Muscle layer of duodenum (tissue), 2 donors: ENCODE measurements at regions not wholly inside any gene's neighbourhood (a gene's known extent, or its start where the extent isn't known, plus 50 kb on each side); places are given as distances from the start of the nearest gene placed in this dataset.
"Not testable (repeated sequence)": the region's sequence is repeated elsewhere in the genome, so short reads cannot be mapped to it uniquely, and the experiment has no call there.

Experiments
- H3K27ac ChIP-seq: one replicate; pipeline ENCODE4 v1.7.0; 2013; ENCODE audit warnings: mild to moderate bottlenecking, low read length
- H3K27me3 ChIP-seq: one replicate; pipeline ENCODE4 v1.7.0; 2013; ENCODE audit warnings: low read depth, mild to moderate bottlenecking, control low read depth, low read length
- H3K36me3 ChIP-seq, 2 donors: one replicate each; pipeline ENCODE4 v1.7.0; 2013; ENCODE audit warnings: low read length in 2 of 2, control low read depth in 1 of 2, mild to moderate bottlenecking in 1 of 2; ENCODE audit not compliant: insufficient read depth in 2 of 2, control insufficient read depth in 1 of 2
- H3K4me1 ChIP-seq, 2 donors: one replicate each; pipeline ENCODE4 v1.7.0; 2013; ENCODE audit warnings: low read length in 2 of 2, mild to moderate bottlenecking in 2 of 2, control low read depth in 1 of 2, moderate library complexity in 1 of 2; ENCODE audit not compliant: insufficient read depth in 2 of 2, control insufficient read depth in 1 of 2
- H3K4me3 ChIP-seq, 2 donors: one replicate each; pipeline ENCODE4 v1.7.0; 2013; ENCODE audit warnings: low read length in 2 of 2, low read depth in 1 of 2, mild to moderate bottlenecking in 1 of 2
- H3K9me3 ChIP-seq, 2 donors: one replicate each; pipeline ENCODE4 v1.7.0; 2013; ENCODE audit warnings: low read length in 2 of 2, control low read depth in 1 of 2, mild to moderate bottlenecking in 1 of 2; ENCODE audit not compliant: control insufficient read depth in 1 of 2
- donor health status: healthy.

DNA sequence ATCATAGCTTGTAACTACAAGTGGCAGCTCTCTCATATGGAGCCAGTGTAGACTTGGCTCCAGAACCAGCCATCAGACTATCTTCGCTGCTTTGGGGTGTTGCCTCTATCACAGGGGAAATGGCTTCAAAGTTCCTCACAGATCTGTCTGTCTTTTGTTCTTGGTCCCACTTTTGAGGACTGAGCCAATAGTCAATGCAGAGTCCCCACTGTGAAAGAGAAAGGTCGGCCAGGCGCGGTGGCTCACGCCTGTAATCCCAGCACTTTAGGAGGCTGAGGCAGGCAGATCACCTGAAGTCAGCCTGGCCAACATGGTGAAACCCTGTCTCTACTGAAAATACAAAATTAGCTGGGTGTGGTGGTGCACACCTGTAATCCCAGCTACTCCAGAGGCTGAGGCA is 86.9 kb upstream of the FZD7 start:
- not testable (repeated sequence) for H3K27ac ChIP-seq, H3K4me1 ChIP-seq, H3K27me3 ChIP-seq, H3K9me3 ChIP-seq, H3K4me3 ChIP-seq, H3K36me3 ChIP-seq

- no peaks in the 10 kb centered on the region for H3K36me3 ChIP-seq
- no peaks in the 10 kb centered on the region for H3K27me3 ChIP-seq
- no peak overlapping the region for H3K27ac ChIP-seq
- no peaks in the 10 kb centered on the region for H3K4me1 ChIP-seq
- no peak overlapping the region for H3K4me3 ChIP-seq
- H3K9me3 ChIP-seq = no peaks in the 10 kb centered on the region
Observed at GRCh38 chr2:201947287-201947686, 86.4 kb upstream of the FZD7 start.

- Histone ChIP-seq H3K27me3 (no peaks in the 10 kb centered on the region), H3K9me3 (no peaks in the 10 kb centered on the region), H3K4me1 (peaks cover 0 to 6% of the 10 kb centered on the region in 2 donors), H3K36me3 (no peaks in the 10 kb centered on the region), H3K27ac (no peak overlapping the region), H3K4me3 (no peak overlapping the region)
Observed at GRCh38 chr2:201949181-201949926, 84.3 kb upstream of the FZD7 start.

DNA sequence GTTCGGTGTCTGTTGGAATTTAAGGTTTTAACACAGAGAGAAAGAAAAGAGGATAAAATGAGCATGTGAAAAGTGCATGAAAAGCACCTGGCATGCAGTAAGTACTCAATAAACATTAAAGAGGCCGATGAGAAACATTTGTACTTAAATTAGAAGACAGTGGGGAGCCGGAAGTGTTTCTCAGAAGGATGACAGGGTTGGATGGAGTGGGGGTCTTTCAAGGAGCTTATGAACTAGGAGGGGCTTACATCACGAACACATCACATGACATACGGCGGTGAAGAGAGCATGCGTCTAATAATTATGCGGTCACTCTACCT is 83.8 kb upstream of the FZD7 start:
- H3K27me3 ChIP-seq = no peaks in the 10 kb centered on the region
- peaks cover 0 to 6% of the 10 kb centered on the region in 2 donors for H3K4me1 ChIP-seq
- H3K36me3 ChIP-seq = no peaks in the 10 kb centered on the region
- no peak overlapping the region for H3K4me3 ChIP-seq
- H3K27ac ChIP-seq = no peak overlapping the region
- H3K9me3 ChIP-seq = no peaks in the 10 kb centered on the region

DNA sequence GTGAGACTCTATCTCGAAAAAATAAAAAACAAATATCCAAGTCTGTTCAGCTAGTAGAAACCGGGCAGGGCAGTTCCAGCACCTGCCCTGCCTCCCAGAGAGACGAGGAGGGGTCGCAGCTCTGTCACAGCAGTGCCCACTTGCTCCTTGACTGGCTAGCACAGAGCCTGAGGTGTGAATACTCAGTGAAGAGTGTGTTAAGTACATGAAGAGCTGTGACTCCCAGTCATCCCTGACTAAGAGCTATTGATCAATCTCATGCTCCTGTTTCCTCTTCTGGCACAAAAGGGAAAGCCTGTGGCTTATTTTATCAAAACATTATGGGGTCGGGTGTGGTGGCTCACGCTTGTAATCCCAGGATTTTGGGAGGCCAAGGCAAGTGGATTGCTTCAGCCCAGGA is 83.0 kb upstream of the FZD7 start:
- H3K9me3 ChIP-seq = no peaks in the 10 kb centered on the region
- H3K4me3 ChIP-seq = no peak overlapping the region

GRCh38 chr2:201952187-201952586 is 81.5 kb upstream of the FZD7 start:
- H3K27me3 ChIP-seq = no peaks in the 10 kb centered on the region
- no peak overlapping the region for H3K27ac ChIP-seq
- no peak overlapping the region for H3K4me3 ChIP-seq
- peaks cover 0 to 6% of the 10 kb centered on the region in 2 donors for H3K4me1 ChIP-seq
- H3K9me3 ChIP-seq = no peaks in the 10 kb centered on the region
- no peaks in the 10 kb centered on the region for H3K36me3 ChIP-seq

More for the DNA sequence above, 83.0 kb upstream of the FZD7 start:
- Histone ChIP-seq H3K27ac (no peak overlapping the region), H3K27me3 (no peaks in the 10 kb centered on the region), H3K4me1 (peaks cover 0 to 6% of the 10 kb centered on the region in 2 donors), H3K36me3 (no peaks in the 10 kb centered on the region)

DNA sequence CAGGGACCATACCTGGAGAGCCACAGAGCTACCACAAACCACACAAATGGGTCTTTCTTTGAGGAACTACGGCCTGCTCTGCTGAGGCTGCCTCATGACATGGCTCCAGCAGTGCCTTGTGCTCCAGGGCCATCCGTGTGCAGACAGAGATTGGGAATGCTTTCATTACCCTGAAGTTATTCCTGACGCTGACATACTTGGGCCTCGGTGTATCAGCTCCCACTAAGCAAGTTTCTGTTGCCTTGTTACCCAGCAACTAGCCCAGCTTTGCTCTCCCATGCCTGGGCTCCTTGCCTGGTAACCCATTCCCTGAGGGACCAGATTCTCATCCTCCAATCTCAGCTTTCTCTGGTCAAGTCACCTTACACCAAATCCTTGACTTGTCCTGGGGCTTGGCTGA is 80.3 kb upstream of the FZD7 start:
- Histone ChIP-seq H3K36me3 (no peaks in the 10 kb centered on the region), H3K27me3 (no peaks in the 10 kb centered on the region), H3K9me3 (no peaks in the 10 kb centered on the region), H3K4me3 (no peak overlapping the region), H3K27ac (no peak overlapping the region), H3K4me1 (peaks cover 0 to 6% of the 10 kb centered on the region in 2 donors)

GRCh38 chr2:201953880-201954279 is 79.8 kb upstream of the FZD7 start:
- H3K4me3 ChIP-seq = no peak overlapping the region
- H3K27ac ChIP-seq = no peak overlapping the region
- no peaks in the 10 kb centered on the region for H3K9me3 ChIP-seq
- peaks cover 0 to 6% of the 10 kb centered on the region in 2 donors for H3K4me1 ChIP-seq
- no peaks in the 10 kb centered on the region for H3K27me3 ChIP-seq
- H3K36me3 ChIP-seq = no peaks in the 10 kb centered on the region

DNA sequence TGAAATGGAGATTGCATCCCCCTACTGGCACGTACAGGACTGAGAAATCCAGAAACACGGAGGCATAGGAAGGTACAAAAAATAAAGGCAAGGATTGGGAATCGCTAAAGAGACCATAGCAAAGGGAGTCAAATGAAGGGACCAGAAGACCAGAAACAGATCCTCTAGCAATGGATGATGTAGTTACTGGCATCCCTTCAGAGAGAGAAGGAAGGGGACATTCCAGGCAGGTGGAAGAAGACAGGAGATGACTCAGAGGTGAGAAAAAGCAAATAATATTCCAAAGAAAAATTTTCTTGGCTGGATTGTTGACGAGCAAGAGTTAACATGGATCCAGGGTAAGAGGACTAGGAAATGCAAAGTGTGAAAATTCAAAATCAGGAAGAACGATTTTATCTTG is 78.4 kb upstream of the FZD7 start:
- Histone ChIP-seq H3K4me1 (peaks cover 0 to 6% of the 10 kb centered on the region in 2 donors), H3K27me3 (no peaks in the 10 kb centered on the region), H3K9me3 (no peaks in the 10 kb centered on the region), H3K27ac (no peak overlapping the region), H3K36me3 (no peaks in the 10 kb centered on the region), H3K4me3 (no peak overlapping the region)

DNA sequence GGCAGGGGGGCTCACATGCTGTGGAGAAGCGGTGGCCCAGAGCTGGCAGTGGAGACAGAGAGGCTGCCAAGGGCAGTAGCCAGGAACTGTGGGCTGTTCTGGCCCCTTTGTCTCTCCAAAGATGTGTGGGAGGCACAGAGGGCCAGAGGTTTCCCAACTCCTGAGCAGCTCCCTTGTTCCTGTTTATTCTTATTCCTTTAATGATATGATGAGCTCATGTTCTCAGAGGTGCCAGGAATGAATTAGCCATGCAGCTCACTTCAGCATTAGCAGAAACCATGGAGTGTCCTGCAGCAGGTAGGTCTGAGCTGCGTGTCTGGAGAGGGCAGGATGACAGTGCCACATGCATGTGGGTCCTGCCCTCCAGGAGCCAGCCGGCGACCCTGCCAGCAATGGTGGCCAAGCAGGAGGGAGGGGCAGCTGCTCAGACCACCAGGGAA is 77.9 kb upstream of the FZD7 start:
- H3K4me1 ChIP-seq = peaks cover 0 to 6% of the 10 kb centered on the region in 2 donors
- no peak overlapping the region for H3K27ac ChIP-seq
- H3K27me3 ChIP-seq = no peaks in the 10 kb centered on the region
- no peaks in the 10 kb centered on the region for H3K9me3 ChIP-seq
- no peak overlapping the region for H3K4me3 ChIP-seq
- no peaks in the 10 kb centered on the region for H3K36me3 ChIP-seq

GRCh38 chr2:201956361-201956760 is 77.3 kb upstream of the FZD7 start:
- no peak overlapping the region for H3K27ac ChIP-seq
- H3K4me1 ChIP-seq = peaks cover 0 to 6% of the 10 kb centered on the region in 2 donors
- no peaks in the 10 kb centered on the region for H3K36me3 ChIP-seq
- H3K9me3 ChIP-seq = no peaks in the 10 kb centered on the region
- no peak overlapping the region for H3K4me3 ChIP-seq
- no peaks in the 10 kb centered on the region for H3K27me3 ChIP-seq

DNA sequence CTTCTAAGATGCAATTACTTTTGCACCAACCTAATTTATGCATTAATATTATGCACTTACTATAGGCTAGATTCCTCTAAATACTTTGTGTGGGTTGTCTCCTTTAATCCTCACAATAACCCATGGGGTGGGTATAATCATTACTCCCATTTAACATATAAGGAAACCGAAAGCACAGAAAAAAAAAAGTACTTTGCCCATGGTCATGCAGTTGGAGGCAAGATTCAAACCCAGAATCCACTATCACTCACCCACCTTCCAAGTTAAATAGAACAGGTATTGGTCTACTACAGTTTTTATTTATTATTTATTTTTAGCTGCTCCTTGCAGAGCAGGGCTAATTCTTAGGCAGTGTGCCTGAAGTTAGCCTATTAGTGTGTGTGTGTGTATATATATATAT is 76.6 kb upstream of the FZD7 start:
- H3K9me3 ChIP-seq = no peaks in the 10 kb centered on the region
- H3K27me3 ChIP-seq = no peaks in the 10 kb centered on the region
- no peaks in the 10 kb centered on the region for H3K36me3 ChIP-seq
- H3K4me1 ChIP-seq = peaks cover 0 to 6% of the 10 kb centered on the region in 2 donors
- no peak overlapping the region for H3K27ac ChIP-seq
- no peak overlapping the region for H3K4me3 ChIP-seq
